Osteocyte (in vitro differentiated cells): ENCODE measurements at regions not wholly inside any gene's neighbourhood (a gene's known extent, or its start where the extent isn't known, plus 50 kb on each side); places are given as distances from the start of the nearest gene placed in this dataset.

Source experiments
- DNase-seq: peaks from one replicate; pipeline ENCODE4 v3.0.0; 2021; ENCODE audit warnings: mixed read lengths; ENCODE audit not compliant: unreplicated experiment; ENCODE audit errors: extremely low spot score
- H3K27ac Mint-ChIP-seq: one replicate; pipeline ENCODE4 v1.8.0; 2021; ENCODE audit warnings: mild to moderate bottlenecking, mixed read lengths; ENCODE audit not compliant: unreplicated experiment
- H3K27me3 Mint-ChIP-seq: one replicate; pipeline ENCODE4 v1.8.0; 2021; ENCODE audit warnings: mixed read lengths; ENCODE audit not compliant: unreplicated experiment
- H3K36me3 Mint-ChIP-seq: one replicate; pipeline ENCODE4 v1.8.0; 2021; ENCODE audit warnings: mixed read lengths; ENCODE audit not compliant: unreplicated experiment
- H3K4me1 Mint-ChIP-seq: one replicate; pipeline ENCODE4 v1.8.0; 2021; ENCODE audit warnings: mixed read lengths; ENCODE audit not compliant: unreplicated experiment
- H3K4me3 Mint-ChIP-seq: one replicate; pipeline ENCODE4 v1.8.0; 2021; ENCODE audit warnings: mild to moderate bottlenecking, moderate library complexity, mixed read lengths; ENCODE audit not compliant: unreplicated experiment
- H3K9me3 Mint-ChIP-seq: one replicate; pipeline ENCODE4 v1.8.0; 2021; ENCODE audit warnings: mixed read lengths; ENCODE audit not compliant: unreplicated experiment
- TF ChIP-seq, protein P1 (sequence below): fragments of 200-600 bp; sonication (generic); IDR thresholded peaks from 2 replicates; pipeline ENCODE4 v1.5.0; 2021; ENCODE audit warnings: antibody characterized with exemption, mild to moderate bottlenecking, moderate library complexity

DNA sequence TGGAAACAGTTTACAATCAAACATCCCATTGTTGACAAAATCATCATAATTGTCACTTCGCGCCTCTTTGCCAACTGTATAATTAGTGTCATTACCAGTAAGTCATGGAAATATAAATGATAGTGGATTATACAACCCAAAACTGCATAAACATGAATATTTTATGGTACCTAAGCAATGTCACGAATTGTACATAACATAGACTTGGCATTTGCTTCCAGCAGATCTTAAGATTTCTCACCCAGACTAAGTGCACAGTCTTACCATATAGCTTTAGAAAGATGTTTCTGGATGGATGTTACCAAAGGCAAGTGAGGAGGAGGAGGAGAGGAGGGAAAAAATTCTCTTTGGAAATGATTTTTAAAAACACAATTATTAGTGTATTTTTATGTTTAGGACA lies 113.4 kb upstream of the TAS2R1 start:
- DNase-seq, result no peak
- no peaks in the 10 kb centered on the region for H3K36me3 Mint-ChIP-seq
- H3K4me3 Mint-ChIP-seq, result no peak overlapping the region
- no peaks in the 10 kb centered on the region for H3K27me3 Mint-ChIP-seq
- TF ChIP-seq, protein P1, sequence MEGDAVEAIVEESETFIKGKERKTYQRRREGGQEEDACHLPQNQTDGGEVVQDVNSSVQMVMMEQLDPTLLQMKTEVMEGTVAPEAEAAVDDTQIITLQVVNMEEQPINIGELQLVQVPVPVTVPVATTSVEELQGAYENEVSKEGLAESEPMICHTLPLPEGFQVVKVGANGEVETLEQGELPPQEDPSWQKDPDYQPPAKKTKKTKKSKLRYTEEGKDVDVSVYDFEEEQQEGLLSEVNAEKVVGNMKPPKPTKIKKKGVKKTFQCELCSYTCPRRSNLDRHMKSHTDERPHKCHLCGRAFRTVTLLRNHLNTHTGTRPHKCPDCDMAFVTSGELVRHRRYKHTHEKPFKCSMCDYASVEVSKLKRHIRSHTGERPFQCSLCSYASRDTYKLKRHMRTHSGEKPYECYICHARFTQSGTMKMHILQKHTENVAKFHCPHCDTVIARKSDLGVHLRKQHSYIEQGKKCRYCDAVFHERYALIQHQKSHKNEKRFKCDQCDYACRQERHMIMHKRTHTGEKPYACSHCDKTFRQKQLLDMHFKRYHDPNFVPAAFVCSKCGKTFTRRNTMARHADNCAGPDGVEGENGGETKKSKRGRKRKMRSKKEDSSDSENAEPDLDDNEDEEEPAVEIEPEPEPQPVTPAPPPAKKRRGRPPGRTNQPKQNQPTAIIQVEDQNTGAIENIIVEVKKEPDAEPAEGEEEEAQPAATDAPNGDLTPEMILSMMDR, result no peak
- peaks cover 23% of the 10 kb centered on the region for H3K9me3 Mint-ChIP-seq
- no peak overlapping the region for H3K27ac Mint-ChIP-seq
- H3K4me1 Mint-ChIP-seq, result peaks cover 9% of the 10 kb centered on the region

DNA sequence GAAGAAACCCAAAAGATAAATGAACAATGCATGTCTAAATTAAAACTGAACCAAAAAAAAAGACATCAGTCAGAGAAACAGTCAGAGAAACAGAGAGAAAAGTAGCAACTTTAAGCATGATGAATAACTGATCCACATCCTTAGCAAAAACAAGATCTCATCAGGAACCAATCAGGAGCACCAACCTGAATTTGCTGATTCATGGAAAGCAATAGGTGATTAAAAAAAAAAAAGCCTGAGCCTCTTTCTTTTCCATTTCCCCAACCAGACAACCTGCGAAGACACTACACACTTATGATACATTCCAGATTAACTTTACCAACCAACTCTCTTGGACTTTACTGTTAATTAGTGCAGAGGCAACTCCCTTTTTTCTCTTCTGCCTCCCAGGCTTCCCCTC lies 112.7 kb upstream of the TAS2R1 start:
- Mint-ChIP-seq H3K4me1 (peaks cover 9% of the 10 kb centered on the region), H3K36me3 (no peaks in the 10 kb centered on the region)
- TF ChIP-seq, protein P1, result no peak

DNA sequence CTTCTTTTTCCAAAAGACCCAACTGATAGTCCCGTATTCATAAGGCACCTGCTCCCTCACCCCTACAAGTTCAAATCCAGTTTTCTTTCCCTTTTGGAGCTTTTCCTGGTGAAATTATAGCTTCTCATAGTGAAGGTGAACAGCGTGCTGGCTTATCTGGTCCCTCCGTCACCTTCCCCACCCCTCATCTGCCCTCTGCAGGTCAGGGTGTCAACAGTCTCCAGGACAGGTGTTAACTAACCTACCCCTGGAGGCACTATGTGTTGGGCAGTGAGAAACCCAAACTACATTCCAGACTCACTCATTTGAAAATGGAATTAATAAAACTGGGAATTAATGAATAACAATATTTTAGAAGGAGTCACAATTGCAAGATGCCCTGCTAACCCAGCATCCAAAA lies 109.0 kb upstream of the TAS2R1 start:
- H3K27me3 Mint-ChIP-seq, result no peaks in the 10 kb centered on the region
- peaks cover 9% of the 10 kb centered on the region for H3K4me1 Mint-ChIP-seq
- TF ChIP-seq, protein P1, result no peak
- H3K4me3 Mint-ChIP-seq, result no peak overlapping the region
- H3K9me3 Mint-ChIP-seq, result no peaks in the 10 kb centered on the region
- no peak for DNase-seq
- H3K27ac Mint-ChIP-seq, result no peak overlapping the region
- H3K36me3 Mint-ChIP-seq, result no peaks in the 10 kb centered on the region

More for the DNA sequence above, 112.7 kb upstream of the TAS2R1 start:
- Mint-ChIP-seq H3K27me3 (no peaks in the 10 kb centered on the region), H3K9me3 (peaks cover 16% of the 10 kb centered on the region), H3K27ac (no peak overlapping the region), H3K4me3 (no peak overlapping the region)
- no peak for DNase-seq

DNA sequence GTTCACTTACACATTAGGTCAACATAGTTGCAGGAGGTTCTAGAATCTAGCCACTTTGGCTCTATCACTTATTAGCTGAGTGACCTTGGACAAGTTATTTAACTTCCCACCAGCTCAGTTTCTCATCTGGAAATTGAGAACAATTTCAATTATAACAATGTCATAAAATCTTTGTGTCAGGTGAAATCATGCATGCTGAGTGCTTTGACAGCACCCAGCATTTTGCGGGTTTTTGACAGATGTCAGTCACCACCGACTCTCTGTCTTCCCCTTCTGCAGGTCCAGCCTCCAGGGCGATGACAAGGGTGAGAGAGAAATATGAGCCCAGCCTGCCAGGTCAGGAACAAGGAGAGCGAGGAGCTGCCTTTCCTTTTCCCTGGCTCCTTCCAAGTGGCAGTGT lies 107.1 kb upstream of the TAS2R1 start:
- TF ChIP-seq, protein P1, result no peak
- H3K27me3 Mint-ChIP-seq, result no peaks in the 10 kb centered on the region
- no peak for DNase-seq
- H3K4me1 Mint-ChIP-seq, result peaks cover 4% of the 10 kb centered on the region
- H3K27ac Mint-ChIP-seq, result no peak overlapping the region
- no peaks in the 10 kb centered on the region for H3K36me3 Mint-ChIP-seq
- no peaks in the 10 kb centered on the region for H3K9me3 Mint-ChIP-seq
- no peak overlapping the region for H3K4me3 Mint-ChIP-seq

DNA sequence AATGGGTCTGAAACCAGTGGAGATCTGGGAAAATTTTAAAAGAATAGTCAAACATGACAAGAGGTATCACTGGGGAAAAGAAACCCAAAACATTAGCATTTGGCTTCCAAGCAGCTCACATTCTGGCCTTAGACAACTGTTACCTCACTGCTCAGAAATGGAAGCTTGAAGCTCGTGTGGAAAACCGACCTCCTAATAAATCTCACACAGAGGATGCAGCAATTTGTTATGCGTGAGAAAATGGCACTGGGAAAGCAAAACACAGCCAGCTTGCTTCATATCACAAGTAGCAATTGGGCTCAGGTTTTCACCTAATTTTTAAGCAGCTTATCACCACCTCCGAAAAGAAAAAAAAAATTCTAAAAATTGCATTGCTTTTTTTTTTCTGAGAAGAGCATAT lies 103.3 kb upstream of the TAS2R1 start:
- Mint-ChIP-seq H3K27me3 (no peaks in the 10 kb centered on the region), H3K4me1 (no peaks in the 10 kb centered on the region), H3K9me3 (no peaks in the 10 kb centered on the region), H3K4me3 (no peak overlapping the region), H3K36me3 (no peaks in the 10 kb centered on the region), H3K27ac (no peak overlapping the region)
- no peak for DNase-seq
- TF ChIP-seq, protein P1, result no peak
